UCSD-AML1 (cell line): ENCODE measurements at regions not wholly inside any gene's neighbourhood (a gene's known extent, or its start where the extent isn't known, plus 50 kb on each side); places are given as distances from the start of the nearest gene placed in this dataset.
"Not testable (repeated sequence)": the region's sequence is repeated elsewhere in the genome, so short reads cannot be mapped to it uniquely, and the experiment has no call there.

ENCODE experiments used
- DNase-seq: peaks from one replicate; lab custom pipeline; 2025; ENCODE audit not compliant: unreplicated experiment; lab: John Stamatoyannopoulos, UW

- DNase-seq: no peak
These were observed 56.3 kb upstream of the SPEF2 start for GRCh38 chr5:35561396-35561795.

DNA sequence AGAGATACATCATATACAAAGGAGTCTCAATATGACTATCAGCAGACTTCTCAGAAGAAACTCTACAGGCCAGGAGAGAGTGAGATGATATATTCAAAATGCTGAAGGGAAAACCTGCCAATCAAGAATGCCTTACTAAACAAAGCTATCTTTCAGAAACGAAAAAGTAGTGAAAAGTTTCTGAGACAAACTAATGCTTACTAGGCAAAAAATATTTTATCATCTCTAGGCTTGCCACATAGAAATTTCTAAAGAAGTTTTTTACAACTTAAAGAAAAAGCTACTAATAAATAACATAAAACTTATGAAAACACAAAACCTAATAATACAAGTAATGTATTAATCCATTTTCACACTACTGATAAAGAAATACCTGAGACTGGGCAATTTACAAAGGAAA is 59.9 kb upstream of the SPEF2 start:
- no peak for DNase-seq

DNA sequence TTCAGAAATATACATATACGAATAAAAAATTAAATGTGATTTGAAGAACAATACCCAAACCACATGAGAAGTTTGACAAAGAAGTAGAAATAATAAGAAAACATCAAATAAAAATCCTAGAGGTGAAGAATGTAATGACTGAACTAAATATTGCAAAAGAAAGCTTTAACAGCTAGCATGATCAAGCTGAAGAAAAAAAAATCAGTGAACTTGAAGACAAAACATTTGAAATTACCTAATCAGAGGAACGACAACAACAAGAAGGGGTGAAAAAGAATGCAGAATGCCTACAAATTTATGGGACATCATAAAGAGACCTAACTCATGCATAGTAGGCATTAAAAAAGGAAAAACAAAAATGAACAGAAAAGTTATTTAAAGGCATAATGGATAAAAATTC is 60.5 kb upstream of the SPEF2 start:
- no peak for DNase-seq

- DNase-seq: no peak
These were observed 63.6 kb upstream of the SPEF2 start for GRCh38 chr5:35554016-35554415.

DNA sequence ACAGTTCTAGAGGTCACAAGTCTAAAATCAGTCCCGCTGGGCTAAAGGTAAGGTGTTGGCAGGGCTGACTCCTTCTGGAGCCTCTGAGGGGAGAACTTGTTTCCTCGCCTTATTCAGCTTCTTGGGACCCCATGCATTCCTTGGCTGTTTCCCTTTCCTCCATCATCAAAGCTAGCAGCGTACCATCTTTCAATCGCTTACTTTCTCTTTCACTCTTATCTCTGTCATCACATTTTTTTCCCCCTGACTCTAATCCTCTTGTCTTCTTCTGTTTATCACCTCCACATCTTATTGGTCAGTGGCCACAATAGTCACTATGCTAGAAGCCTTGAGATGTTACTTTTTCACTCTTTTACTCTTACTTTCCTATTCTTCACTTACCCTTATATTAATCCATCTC is 72.5 kb upstream of the SPEF2 start:
- DNase-seq: no peak

DNA sequence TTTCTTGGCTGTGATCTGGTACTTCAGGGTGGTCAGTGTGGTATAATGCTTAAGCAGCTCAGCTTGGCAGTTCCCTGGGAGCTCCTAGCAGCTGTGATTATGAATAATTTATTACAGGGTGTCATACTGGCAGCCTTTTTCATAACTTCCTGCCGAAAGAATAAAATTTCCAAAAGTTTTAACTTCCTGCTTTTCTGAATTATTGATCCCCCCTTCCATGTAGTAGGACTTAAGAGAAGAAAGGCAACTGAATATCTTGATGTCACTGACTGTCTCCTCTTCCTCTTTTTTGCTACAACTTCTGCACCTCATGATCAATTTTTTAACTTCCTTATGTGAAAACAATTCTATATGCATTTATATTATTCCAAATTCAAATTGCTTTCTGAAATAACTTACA is 74.3 kb upstream of the SPEF2 start:
- no peak for DNase-seq

- DNase-seq: no peak
These were observed 77.7 kb upstream of the SPEF2 start for GRCh38 chr5:35540002-35540401.

GRCh38 chr5:35538198-35538931 is 79.3 kb upstream of the SPEF2 start:
- no peak for DNase-seq

DNA sequence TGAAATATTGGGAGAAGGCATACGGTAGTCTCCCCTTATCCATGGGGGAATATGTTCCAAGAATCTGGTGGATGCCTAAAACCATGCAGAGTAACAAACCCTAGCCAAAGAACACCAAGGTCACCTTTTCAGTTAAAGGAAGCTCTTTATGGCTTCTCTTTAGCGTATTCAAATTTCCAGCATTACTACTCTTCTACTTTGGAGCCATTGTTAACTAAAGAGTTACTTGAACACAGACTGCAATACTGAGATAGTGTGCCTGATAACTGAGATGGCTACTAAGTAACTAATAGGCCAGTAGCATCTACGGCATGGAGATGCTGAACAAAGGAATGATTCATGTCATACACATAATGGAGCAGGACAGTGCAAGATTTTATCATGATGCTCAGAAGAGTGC is 84.5 kb upstream of the SPEF2 start:
- DNase-seq: no peak

- DNase-seq: not testable (repeated sequence)
These were observed 86.1 kb upstream of the SPEF2 start for GRCh38 chr5:35531553-35531952.

GRCh38 chr5:35518104-35518503 is 99.6 kb upstream of the SPEF2 start:
- DNase-seq: no peak

DNA sequence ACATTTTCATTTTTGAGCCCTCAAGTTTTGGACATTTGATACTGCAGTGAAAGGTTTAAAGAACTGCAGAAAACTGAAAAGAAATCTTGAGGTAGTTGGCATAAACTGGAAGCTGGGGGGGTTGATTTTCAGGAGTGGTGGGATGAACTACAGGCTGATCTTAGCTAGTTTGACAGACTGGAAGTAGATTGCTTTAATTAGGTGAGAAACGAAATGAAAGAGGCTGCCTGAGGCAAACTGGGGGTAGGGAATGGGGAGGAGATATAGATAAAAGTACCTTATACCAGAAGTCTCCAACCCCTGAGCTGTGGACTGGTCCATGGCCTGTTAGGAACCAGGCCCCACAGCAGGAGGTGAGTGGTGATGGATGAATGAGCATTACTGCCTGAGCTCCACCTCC is 101.4 kb upstream of the SPEF2 start:
- DNase-seq: no peak

GRCh38 chr5:35513612-35514011 is 104.1 kb upstream of the SPEF2 start:
- DNase-seq: no peak

DNA sequence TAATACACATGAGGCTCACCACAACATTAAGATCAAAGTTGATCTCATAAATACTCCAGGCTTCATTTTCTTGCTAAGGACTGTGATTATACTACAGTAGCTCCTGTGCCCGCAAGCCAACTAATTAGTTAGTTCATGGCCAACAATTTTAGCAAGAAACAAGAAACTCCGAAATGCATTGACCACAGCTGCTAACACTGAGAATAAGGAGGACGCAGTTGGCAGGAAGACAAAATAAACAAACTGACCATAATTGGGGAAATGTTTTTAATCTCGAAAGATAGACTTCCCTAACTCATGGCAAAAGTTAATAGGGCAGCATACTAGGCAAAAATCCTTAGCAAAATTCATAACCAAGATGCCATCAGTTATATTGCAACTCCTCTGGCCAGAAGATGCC is 115.5 kb upstream of the SPEF2 start:
- no peak for DNase-seq

DNA sequence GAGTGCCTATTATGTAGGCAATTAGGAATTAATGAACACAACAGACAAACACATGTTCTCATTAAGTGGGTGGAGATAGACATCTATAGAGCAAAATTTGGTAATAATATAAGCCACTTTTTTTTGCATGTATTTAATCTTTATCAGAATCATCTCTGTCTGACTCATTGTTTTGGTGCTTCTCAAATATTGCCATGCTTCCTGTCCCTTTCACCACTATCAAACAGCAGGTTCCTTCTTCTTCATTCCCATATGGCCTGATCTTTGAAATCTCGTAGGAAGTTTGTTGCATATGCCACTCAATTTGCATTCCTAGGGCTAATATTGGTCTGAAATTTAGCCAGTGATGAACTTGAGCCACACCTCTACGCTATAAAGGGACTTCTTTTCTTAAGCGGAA is 128.9 kb upstream of the SPEF2 start:
- DNase-seq: no peak

DNA sequence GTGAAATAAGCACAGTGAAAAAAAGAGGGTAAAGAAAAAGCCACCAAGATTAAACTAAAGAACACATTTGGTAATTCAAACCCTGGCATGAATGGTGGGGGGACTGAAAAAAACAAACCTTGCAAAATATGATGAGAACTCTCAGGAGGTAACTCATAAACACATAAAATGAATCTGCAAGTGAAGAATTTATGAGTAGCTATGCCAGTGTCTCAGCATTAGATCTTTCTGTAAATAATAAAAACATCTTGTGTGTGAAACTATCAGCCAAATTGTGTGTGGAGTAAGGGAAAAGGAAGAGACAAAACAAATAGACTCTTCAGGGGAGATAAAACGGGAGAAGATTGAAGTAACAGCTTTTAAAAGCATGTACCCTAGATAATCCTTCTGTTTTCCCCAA is 129.6 kb upstream of the SPEF2 start:
- no peak for DNase-seq

GRCh38 chr5:35487233-35488025 is 130.2 kb upstream of the SPEF2 start:
- DNase-seq: no peak

GRCh38 chr5:35485487-35485886 is 132.2 kb upstream of the SPEF2 start:
- DNase-seq: no peak

DNA sequence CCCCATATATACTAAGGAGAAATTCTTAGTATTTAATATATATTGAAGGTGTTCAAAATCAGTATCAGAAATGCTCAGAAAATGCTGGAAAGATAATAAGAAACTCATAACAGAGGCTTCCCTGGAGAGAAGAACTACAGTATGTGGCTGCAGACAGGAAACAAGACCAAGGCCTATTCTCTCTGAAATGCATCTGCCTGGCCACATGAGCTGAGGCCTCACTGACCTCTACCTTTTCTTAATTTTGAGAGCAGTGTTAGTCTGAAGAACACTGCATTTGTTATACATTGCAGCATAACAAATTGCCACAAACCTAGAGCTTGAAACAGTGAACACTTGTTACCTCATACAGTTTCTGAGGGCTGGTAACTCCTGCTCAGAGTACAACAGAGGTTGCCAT is 133.4 kb upstream of the SPEF2 start:
- DNase-seq: no peak

DNA sequence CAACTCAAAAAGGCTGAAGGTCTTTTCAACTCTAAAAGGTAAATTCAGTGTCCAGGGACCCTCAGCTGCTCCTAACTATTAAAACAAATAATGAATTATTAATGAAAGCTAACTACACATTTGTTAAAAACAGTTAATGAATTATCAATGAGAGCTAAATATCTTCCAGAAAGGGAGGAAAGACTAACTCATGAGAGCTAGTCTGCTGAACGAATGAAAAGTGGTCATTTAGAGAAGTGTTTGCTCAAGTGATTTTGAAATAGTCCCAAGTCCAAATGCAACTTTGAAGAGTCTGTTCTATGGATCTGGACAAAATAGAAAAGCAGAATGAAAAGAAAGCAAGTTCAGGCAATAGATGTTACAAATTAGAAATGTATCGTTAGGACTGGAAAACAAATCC is 133.9 kb upstream of the SPEF2 start:
- DNase-seq: no peak

GRCh38 chr5:35483191-35483590 is 134.5 kb upstream of the SPEF2 start:
- no peak for DNase-seq

DNA sequence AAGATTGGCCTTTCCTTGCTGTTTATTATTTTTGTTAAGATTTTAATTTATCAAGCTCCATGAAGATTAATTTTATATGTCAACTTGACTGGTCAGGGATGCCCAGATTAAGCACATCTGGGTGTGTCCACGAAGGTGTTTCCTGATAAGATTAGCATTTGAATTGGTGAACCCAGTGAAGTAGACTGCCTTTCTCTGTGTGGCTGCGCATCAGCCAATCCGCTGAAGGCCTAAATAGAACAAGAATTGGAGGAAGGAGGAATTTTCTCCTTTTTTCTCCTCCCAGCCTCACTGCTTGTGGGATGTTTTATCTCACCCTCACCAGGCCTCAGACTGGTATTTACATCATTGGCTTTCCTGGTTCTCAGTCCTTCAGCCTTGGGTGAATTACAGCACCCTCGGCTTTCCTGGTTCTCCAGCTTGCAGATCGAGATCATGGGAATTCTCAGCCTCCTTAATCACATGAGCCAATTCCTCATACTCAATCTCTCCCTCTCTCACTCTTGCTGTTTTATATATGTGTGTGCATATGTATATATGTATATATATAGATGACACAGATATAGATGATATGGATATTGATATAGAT is 135.4 kb upstream of the SPEF2 start:
- DNase-seq: no peak
